ENCODE measurements at regions not wholly inside any gene's neighbourhood (a gene's known extent, or its start where the extent isn't known, plus 50 kb on each side); places are given as distances from the start of the nearest gene placed in this dataset.

- TF ChIP-seq CTCF (IDR thresholded peaks at IDR 0.05) (no peak), POLR2A (IDR thresholded peaks at IDR 0.05) (no peak)
These were observed 220.0 kb upstream of the EGLN3 start for GRCh38 chr14:34170882-34171281.

Data from heart left ventricle (tissue), 13 donors.